B cell (primary cell): ENCODE measurements at regions not wholly inside any gene's neighbourhood (a gene's known extent, or its start where the extent isn't known, plus 50 kb on each side); places are given as distances from the start of the nearest gene placed in this dataset.

Experiments used
- CTCF ChIP-seq: fragments of 200-600 bp; IDR thresholded peaks from one replicate; pipeline ENCODE4 v1.8.0; 2022; ENCODE audit warnings: antibody characterized with exemption, mild to moderate bottlenecking
- EZH2 ChIP-seq: IDR thresholded peaks from 2 replicates; pipeline ENCODE4 v1.6.1; 2012; ENCODE audit warnings: borderline replicate concordance, low read depth, mild to moderate bottlenecking, moderate library complexity, low read length; ENCODE audit not compliant: insufficient read depth, poor library complexity, severe bottlenecking

- TF ChIP-seq CTCF: no peak
- TF ChIP-seq EZH2: no peak
These were observed 56.1 kb upstream of the GRAMD1B start for GRCh38 chr11:123373754-123374621.
